ENCODE measurements at regions not wholly inside any gene's neighbourhood (a gene's known extent, or its start where the extent isn't known, plus 50 kb on each side); places are given as distances from the start of the nearest gene placed in this dataset.

GRCh38 chr11:134724779-134725140 is 312.7 kb upstream of the B3GAT1 start:
- no peak for TF ChIP-seq CTCF (IDR thresholded peaks at IDR 0.05)
- TF ChIP-seq POLR2A (IDR thresholded peaks at IDR 0.05): no peak

Measured in prostate gland (tissue), 2 donors.